WERI-Rb-1 (cell line): ENCODE measurements at regions not wholly inside any gene's neighbourhood (a gene's known extent, or its start where the extent isn't known, plus 50 kb on each side); places are given as distances from the start of the nearest gene placed in this dataset.

ENCODE experiments used
- DNase-seq: peaks from one replicate; pipeline ENCODE4 v3.0.0-alpha.2; 2020
- H3K27ac ChIP-seq: fragments of 250-450 bp; sonication (Bioruptor Pico); 2 replicates; pipeline ENCODE4 v1.5.1; 2020; ENCODE audit warnings: mild to moderate bottlenecking, moderate library complexity
- H3K27me3 ChIP-seq: fragments of 250-450 bp; sonication (Bioruptor Pico); 2 replicates; pipeline ENCODE4 v1.5.1; 2021; ENCODE audit warnings: mild to moderate bottlenecking, low read depth, moderate library complexity; ENCODE audit not compliant: insufficient read depth, severe bottlenecking
- H3K36me3 ChIP-seq: fragments of 250-450 bp; sonication (Bioruptor Pico); 2 replicates; pipeline ENCODE4 v1.5.1; 2020; ENCODE audit warnings: mild to moderate bottlenecking, moderate library complexity
- H3K4me3 ChIP-seq: 2 replicates; pipeline ENCODE4 v1.5.1; 2011; ENCODE audit warnings: low read depth, mild to moderate bottlenecking, control low read depth, low read length
- H3K9me3 ChIP-seq: fragments of 250-450 bp; sonication (Bioruptor Pico); 2 replicates; pipeline ENCODE4 v1.5.1; 2021; ENCODE audit warnings: mild to moderate bottlenecking, moderate library complexity; ENCODE audit not compliant: severe bottlenecking
- TF ChIP-seq, protein P1 (sequence below): IDR thresholded peaks from 2 replicates; pipeline ENCODE4 v1.5.1; 2011; ENCODE audit warnings: low read depth, mild to moderate bottlenecking, control low read depth, inconsistent platforms, low read length

DNA sequence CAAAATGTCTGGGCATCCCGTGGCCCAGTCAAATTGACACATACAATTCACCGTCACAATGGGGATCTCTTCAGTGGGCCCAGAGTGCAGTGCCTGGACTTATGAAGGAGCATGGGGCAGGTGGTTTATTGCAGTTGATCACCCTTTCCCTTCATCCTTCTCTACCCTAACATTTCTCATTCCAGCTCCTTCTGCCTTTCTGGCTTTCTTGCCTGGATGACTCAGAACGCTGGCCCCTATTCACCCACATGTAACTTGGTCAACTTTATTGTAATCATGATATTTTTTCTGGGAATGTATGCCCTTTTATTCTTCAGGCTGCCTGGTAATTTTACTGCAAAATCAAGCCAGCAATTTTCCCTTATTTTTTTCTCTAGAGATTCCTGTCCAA is 179.9 kb upstream of the DTNBP1 start:
- no peak for DNase-seq
- H3K27me3 ChIP-seq, result no peaks in the 10 kb centered on the region
- H3K4me3 ChIP-seq, result no peak overlapping the region
- no peaks in the 10 kb centered on the region for H3K9me3 ChIP-seq
- H3K36me3 ChIP-seq, result no peaks in the 10 kb centered on the region
- no peak overlapping the region for H3K27ac ChIP-seq
- TF ChIP-seq, protein P1, sequence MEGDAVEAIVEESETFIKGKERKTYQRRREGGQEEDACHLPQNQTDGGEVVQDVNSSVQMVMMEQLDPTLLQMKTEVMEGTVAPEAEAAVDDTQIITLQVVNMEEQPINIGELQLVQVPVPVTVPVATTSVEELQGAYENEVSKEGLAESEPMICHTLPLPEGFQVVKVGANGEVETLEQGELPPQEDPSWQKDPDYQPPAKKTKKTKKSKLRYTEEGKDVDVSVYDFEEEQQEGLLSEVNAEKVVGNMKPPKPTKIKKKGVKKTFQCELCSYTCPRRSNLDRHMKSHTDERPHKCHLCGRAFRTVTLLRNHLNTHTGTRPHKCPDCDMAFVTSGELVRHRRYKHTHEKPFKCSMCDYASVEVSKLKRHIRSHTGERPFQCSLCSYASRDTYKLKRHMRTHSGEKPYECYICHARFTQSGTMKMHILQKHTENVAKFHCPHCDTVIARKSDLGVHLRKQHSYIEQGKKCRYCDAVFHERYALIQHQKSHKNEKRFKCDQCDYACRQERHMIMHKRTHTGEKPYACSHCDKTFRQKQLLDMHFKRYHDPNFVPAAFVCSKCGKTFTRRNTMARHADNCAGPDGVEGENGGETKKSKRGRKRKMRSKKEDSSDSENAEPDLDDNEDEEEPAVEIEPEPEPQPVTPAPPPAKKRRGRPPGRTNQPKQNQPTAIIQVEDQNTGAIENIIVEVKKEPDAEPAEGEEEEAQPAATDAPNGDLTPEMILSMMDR, result no peak

DNA sequence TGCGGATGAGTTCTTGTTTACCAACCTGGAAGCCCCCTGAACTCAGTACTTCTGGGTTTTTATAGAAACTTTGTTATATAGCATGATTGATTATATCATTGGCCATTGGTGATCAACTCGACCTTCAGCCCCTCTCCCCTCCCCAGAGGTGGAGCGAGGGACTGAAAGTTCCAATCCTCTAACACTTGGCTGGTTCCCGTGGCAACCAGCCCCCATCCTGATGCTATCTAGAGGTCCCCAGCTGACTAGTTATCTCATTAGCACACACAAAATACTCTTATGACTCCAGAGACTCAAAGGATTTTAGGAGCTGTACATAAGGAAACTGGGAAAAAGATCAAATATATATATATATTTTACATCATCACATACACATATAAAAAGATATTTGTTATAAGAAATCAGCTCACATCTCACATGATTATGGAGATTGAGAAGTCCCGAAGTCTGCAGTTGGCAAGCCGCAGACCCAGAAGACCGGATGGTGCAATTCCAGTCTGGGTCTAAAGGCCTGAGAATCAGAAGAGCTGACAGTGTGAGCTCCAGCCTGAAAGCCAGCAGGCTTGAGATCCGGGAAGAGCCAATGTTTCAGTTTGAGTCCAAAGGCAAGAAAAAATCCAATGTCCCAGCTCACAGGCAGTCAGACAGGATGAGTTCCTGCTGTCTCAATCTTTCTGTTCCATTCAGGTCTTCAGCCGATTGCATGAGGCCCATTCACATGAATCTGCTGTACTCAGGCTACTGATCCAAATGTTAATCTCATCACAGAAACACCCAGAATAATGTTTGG is 179.3 kb upstream of the DTNBP1 start:
- no peak overlapping the region for H3K4me3 ChIP-seq
- no peak overlapping the region for H3K27ac ChIP-seq
- no peak for DNase-seq
- TF ChIP-seq, protein P1, result no peak
- H3K27me3 ChIP-seq, result no peaks in the 10 kb centered on the region
- no peaks in the 10 kb centered on the region for H3K36me3 ChIP-seq
- no peaks in the 10 kb centered on the region for H3K9me3 ChIP-seq

DNA sequence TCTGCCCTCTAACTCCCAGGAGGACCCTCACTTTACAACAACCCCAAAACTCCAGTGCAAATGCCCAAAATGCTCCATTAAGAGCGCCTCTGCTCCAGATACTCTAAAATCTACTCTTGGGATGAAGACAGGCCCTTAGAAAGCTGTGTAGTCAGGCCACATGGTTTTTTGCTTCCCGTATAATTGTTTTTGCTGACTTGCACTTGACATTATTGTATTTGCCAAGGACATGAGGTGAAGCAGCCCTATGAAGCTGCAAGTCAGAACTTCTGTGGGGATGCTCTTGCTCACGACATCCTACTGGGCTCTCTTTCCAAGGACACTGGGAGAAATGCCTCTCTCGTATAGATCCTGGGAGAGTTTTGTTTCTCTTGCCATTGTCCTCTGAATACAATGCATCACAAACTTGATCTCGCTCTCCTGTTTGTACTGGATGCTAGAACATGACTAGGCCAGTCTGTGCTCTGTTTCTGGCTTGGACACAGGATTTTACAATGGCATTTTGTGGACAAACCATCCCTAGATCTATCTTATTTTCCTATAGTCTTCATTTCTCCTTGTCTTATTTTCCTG is 177.2 kb upstream of the DTNBP1 start:
- no peak overlapping the region for H3K27ac ChIP-seq
- TF ChIP-seq, protein P1, result no peak
- no peaks in the 10 kb centered on the region for H3K27me3 ChIP-seq
- no peak overlapping the region for H3K4me3 ChIP-seq
- no peak for DNase-seq
- no peaks in the 10 kb centered on the region for H3K9me3 ChIP-seq
- no peaks in the 10 kb centered on the region for H3K36me3 ChIP-seq

DNA sequence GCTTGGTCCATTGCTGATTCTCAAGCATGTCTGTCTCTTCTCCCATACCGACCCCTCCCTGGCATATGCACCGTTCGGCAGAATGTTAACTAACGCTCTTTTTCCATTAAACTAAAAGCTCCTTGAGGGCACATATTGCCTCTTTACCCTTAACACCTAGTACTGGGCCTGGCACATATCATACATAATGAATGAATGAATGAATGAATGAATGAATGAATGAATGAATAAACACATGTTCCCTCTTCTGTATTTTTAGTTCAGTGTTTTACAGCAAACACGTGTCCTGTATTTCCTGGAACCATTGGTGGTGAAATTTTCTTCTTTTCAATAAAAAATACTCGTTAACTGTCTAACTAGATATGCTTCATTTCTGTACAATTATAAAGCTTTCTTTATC is 174.4 kb upstream of the DTNBP1 start:
- Histone ChIP-seq H3K27ac (no peak overlapping the region), H3K27me3 (no peaks in the 10 kb centered on the region), H3K4me3 (no peak overlapping the region), H3K9me3 (no peaks in the 10 kb centered on the region), H3K36me3 (no peaks in the 10 kb centered on the region)
- TF ChIP-seq, protein P1, result no peak
- no peak for DNase-seq

DNA sequence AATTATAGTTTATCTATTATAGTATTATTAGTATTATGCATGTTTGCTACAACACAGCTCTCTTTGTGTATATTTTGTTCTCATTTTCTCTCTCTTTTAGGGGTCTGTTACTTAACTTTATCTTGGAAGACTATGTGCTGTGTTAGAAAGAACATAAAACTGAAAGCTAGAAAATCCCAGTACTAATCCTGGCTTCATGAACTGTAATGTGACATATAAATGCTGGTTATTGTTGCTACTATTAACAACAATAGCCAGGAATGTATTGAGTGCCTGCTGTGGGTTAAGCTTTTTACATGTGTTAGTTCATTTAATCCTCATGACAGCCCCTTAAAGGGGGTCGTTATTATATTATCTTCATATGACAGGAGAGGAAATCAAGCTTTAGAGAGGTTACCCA is 170.0 kb upstream of the DTNBP1 start:
- DNase-seq, result no peak
- Histone ChIP-seq H3K36me3 (no peaks in the 10 kb centered on the region), H3K27ac (no peak overlapping the region), H3K4me3 (no peak overlapping the region), H3K9me3 (no peaks in the 10 kb centered on the region), H3K27me3 (no peaks in the 10 kb centered on the region)
- TF ChIP-seq, protein P1, result no peak
